Thoracic aorta (tissue), 2 donors: ENCODE measurements at regions not wholly inside any gene's neighbourhood (a gene's known extent, or its start where the extent isn't known, plus 50 kb on each side); places are given as distances from the start of the nearest gene placed in this dataset.

ENCODE experiments used
- ATAC-seq: fragments of 150-250 bp; one replicate; pipeline ENCODE4 v1.8.0; 2017; ENCODE audit warnings: low read depth; ENCODE audit not compliant: insufficient number of reproducible peaks, low FRiP score
- DNase-seq: peaks from one replicate; pipeline ENCODE4 v3.0.0-alpha.2; 2020; ENCODE audit warnings: low spot score
- H3K27ac ChIP-seq, 2 donors: fragments of 200-600 bp; sonication (generic); 1 replicate in 1 of 2; 2 replicates in 1 of 2; pipeline ENCODE4 v1.5.1; 2016; ENCODE audit warnings: mild to moderate bottlenecking in 2 of 2, moderate library complexity in 2 of 2
- H3K27me3 ChIP-seq: fragments of 200-600 bp; sonication (generic); replicated peaks from 2 replicates; pipeline ENCODE4 v1.6.0; 2016; ENCODE audit warnings: mild to moderate bottlenecking; ENCODE audit not compliant: insufficient read depth
- H3K36me3 ChIP-seq: fragments of 200-600 bp; sonication (generic); one replicate; pipeline ENCODE4 v1.5.1; 2016
- H3K4me1 ChIP-seq, 2 donors: fragments of 200-600 bp; sonication (generic); 1 replicate in 1 of 2; 2 replicates in 1 of 2; pipeline versions ENCODE4 v1.5.1 to v1.6.0; 2016; ENCODE audit warnings: low read depth in 2 of 2, mild to moderate bottlenecking in 1 of 2; ENCODE audit not compliant: control insufficient read depth in 1 of 2
- H3K4me3 ChIP-seq: fragments of 200-600 bp; sonication (generic); 2 replicates; pipeline ENCODE4 v1.5.1; 2016; ENCODE audit warnings: mild to moderate bottlenecking
- H3K9me3 ChIP-seq: fragments of 200-600 bp; sonication (generic); 2 replicates; pipeline ENCODE4 v1.5.1; 2016
- CTCF ChIP-seq: fragments of 200-600 bp; sonication (generic); IDR thresholded peaks from one replicate; pipeline ENCODE4 v1.5.1; 2019; ENCODE audit warnings: antibody characterized with exemption

- H3K9me3 ChIP-seq, result no peaks in the 10 kb centered on the region
- DNase-seq (no peak), ATAC-seq (no peak)
- TF ChIP-seq CTCF, result no peak
- H3K27me3 ChIP-seq, result no peaks in the 10 kb centered on the region
- H3K4me3 ChIP-seq, result no peak overlapping the region
- no peak overlapping the region for H3K27ac ChIP-seq
- H3K36me3 ChIP-seq, result no peaks in the 10 kb centered on the region
- H3K4me1 ChIP-seq, result no peaks in the 10 kb centered on the region
Observed at GRCh38 chr18:73147590-73147989, 279.8 kb upstream of the NETO1 start.

GRCh38 chr18:73144030-73144429 is 276.2 kb upstream of the NETO1 start:
- DNase-seq (no peak), ATAC-seq (no peak)
- no peaks in the 10 kb centered on the region for H3K4me1 ChIP-seq
- H3K4me3 ChIP-seq, result no peak overlapping the region
- no peaks in the 10 kb centered on the region for H3K27me3 ChIP-seq
- H3K36me3 ChIP-seq, result no peaks in the 10 kb centered on the region
- no peak overlapping the region for H3K27ac ChIP-seq
- no peak for TF ChIP-seq CTCF
- H3K9me3 ChIP-seq, result no peaks in the 10 kb centered on the region

- Histone ChIP-seq H3K27ac (no peak overlapping the region), H3K4me1 (no peaks in the 10 kb centered on the region), H3K27me3 (no peaks in the 10 kb centered on the region), H3K36me3 (no peaks in the 10 kb centered on the region), H3K9me3 (no peaks in the 10 kb centered on the region), H3K4me3 (no peak overlapping the region)
- DNase-seq (no peak), ATAC-seq (no peak)
- no peak for TF ChIP-seq CTCF
Observed at GRCh38 chr18:73136134-73136533, 268.3 kb upstream of the NETO1 start.

GRCh38 chr18:73124175-73124574 is 256.4 kb upstream of the NETO1 start:
- no peak for DNase-seq
- H3K4me3 ChIP-seq, result no peak overlapping the region
- H3K27me3 ChIP-seq, result no peaks in the 10 kb centered on the region
- no peak for ATAC-seq
- H3K36me3 ChIP-seq, result no peaks in the 10 kb centered on the region
- TF ChIP-seq CTCF, result no peak
- H3K9me3 ChIP-seq, result no peaks in the 10 kb centered on the region
- H3K27ac ChIP-seq, result no peak overlapping the region
- H3K4me1 ChIP-seq, result no peaks in the 10 kb centered on the region

GRCh38 chr18:73121207-73121606 is 253.4 kb upstream of the NETO1 start:
- Histone ChIP-seq H3K27ac (no peak overlapping the region), H3K36me3 (no peaks in the 10 kb centered on the region), H3K9me3 (no peaks in the 10 kb centered on the region), H3K4me3 (no peak overlapping the region), H3K4me1 (no peaks in the 10 kb centered on the region), H3K27me3 (no peaks in the 10 kb centered on the region)
- ATAC-seq, result no peak
- TF ChIP-seq CTCF, result no peak
- DNase-seq, result no peak
